Prostate gland (tissue), 2 donors: ENCODE measurements at regions not wholly inside any gene's neighbourhood (a gene's known extent, or its start where the extent isn't known, plus 50 kb on each side); places are given as distances from the start of the nearest gene placed in this dataset.

ENCODE experiments used
- DNase-seq: peaks from one replicate; pipeline ENCODE4 v3.0.0-alpha.2; 2019; ENCODE audit warnings: low spot score
- H3K27ac ChIP-seq, 2 donors: fragments of 200-600 bp; sonication (generic); 2 replicates each; pipeline ENCODE4 v1.5.1; 2017 to 2019
- H3K27me3 ChIP-seq: fragments of 200-600 bp; sonication (generic); replicated peaks from 2 replicates; pipeline ENCODE4 v1.5.1; 2019; ENCODE audit not compliant: insufficient read depth
- H3K36me3 ChIP-seq, 2 donors: fragments of 200-600 bp; sonication (generic); 1 replicate in 1 of 2; 2 replicates in 1 of 2; pipeline versions ENCODE4 v1.5.1 to v1.8.1; 2017 to 2019
- H3K4me1 ChIP-seq: fragments of 200-600 bp; sonication (generic); replicated peaks from 2 replicates; pipeline ENCODE4 v1.5.1; 2019
- H3K4me3 ChIP-seq, 2 donors: fragments of 200-600 bp; sonication (generic); 2 replicates each; pipeline ENCODE4 v1.5.1; 2017 to 2019
- H3K9me3 ChIP-seq: fragments of 200-600 bp; sonication (generic); 2 replicates; pipeline ENCODE4 v1.5.1; 2017
- CTCF ChIP-seq, 4 experiments: fragments of 200-600 bp in 2 of 4; fragments of 450-650 bp in 2 of 4; sonication (generic) in 2 of 4; IDR thresholded peaks; 1 replicate in 3 of 4; 2 replicates in 1 of 4; pipeline ENCODE4 v1.5.1; 2016 to 2019; ENCODE audit warnings: antibody characterized with exemption in 4 of 4, mild to moderate bottlenecking in 2 of 4, moderate library complexity in 2 of 4
- POLR2A ChIP-seq: fragments of 450-650 bp; IDR thresholded peaks from one replicate; pipeline ENCODE4 v1.6.1; 2016; ENCODE audit warnings: antibody characterized with exemption, mild to moderate bottlenecking
- POLR2AphosphoS5 ChIP-seq: sonication (generic); formaldehyde crosslinking; IDR thresholded peaks from one replicate; pipeline ENCODE4 v1.6.1; 2017; ENCODE audit warnings: antibody characterized with exemption
- WGBS: methylation state at CpG from one replicate; pipeline ENCODE4 v1.1.5; 2018; 5-methylcytosine and 5-hydroxymethylcytosine counted together
- intact Hi-C: fragments of 100-400 bp; cut with DNase I; formaldehyde crosslinking; loops from one replicate; pipeline ENCODE4 v1.14.2; 2022

GRCh38 chr1:185426848-185427247 lies 109.8 kb upstream of the IVNS1ABP start:
- no peaks in the 10 kb centered on the region for H3K4me1 ChIP-seq

GRCh38 chr1:185425163-185425562 lies 108.1 kb upstream of the IVNS1ABP start:
- H3K4me3 ChIP-seq, result no peak overlapping the region
- no peaks in the 10 kb centered on the region for H3K4me1 ChIP-seq
- no peak overlapping the region for H3K27ac ChIP-seq
- intact Hi-C loops, result no loop called here
- 95% methylated on average over 3 of the region's 3 CpGs for WGBS
- no peaks in the 10 kb centered on the region for H3K36me3 ChIP-seq
- TF ChIP-seq POLR2A (no peak), CTCF (IDR thresholded peaks at IDR 0.05) (no peak), POLR2AphosphoS5 (no peak)
- no peaks in the 10 kb centered on the region for H3K27me3 ChIP-seq
- no peak for DNase-seq
- H3K9me3 ChIP-seq, result no peaks in the 10 kb centered on the region

More at GRCh38 chr1:185426848-185427247, 109.8 kb upstream of the IVNS1ABP start:
- no peak for DNase-seq
- Histone ChIP-seq H3K9me3 (no peaks in the 10 kb centered on the region), H3K36me3 (no peaks in the 10 kb centered on the region), H3K27ac (no peak overlapping the region), H3K27me3 (no peaks in the 10 kb centered on the region), H3K4me3 (no peak overlapping the region)
- intact Hi-C loops, result no loop called here
- 82% methylated on average over 5 of the region's 5 CpGs for WGBS
- TF ChIP-seq POLR2A (no peak), CTCF (IDR thresholded peaks at IDR 0.05) (no peak), POLR2AphosphoS5 (no peak)

GRCh38 chr1:185421485-185422107 lies 104.6 kb upstream of the IVNS1ABP start:
- H3K4me1 ChIP-seq, result no peaks in the 10 kb centered on the region
- TF ChIP-seq POLR2AphosphoS5, result no peak
- no peak for TF ChIP-seq POLR2A
- TF ChIP-seq CTCF (IDR thresholded peaks at IDR 0.05), result no peak
- intact Hi-C loops, result no loop called here
- no peaks in the 10 kb centered on the region for H3K27me3 ChIP-seq
- no peak overlapping the region for H3K4me3 ChIP-seq
- 70% methylated on average over 3 of the region's 3 CpGs for WGBS
- no peak overlapping the region for H3K27ac ChIP-seq
- no peaks in the 10 kb centered on the region for H3K9me3 ChIP-seq
- no peaks in the 10 kb centered on the region for H3K36me3 ChIP-seq
- no peak for DNase-seq

- Histone ChIP-seq H3K9me3 (no peaks in the 10 kb centered on the region), H3K4me1 (no peaks in the 10 kb centered on the region), H3K36me3 (no peaks in the 10 kb centered on the region), H3K27me3 (no peaks in the 10 kb centered on the region), H3K4me3 (no peak overlapping the region), H3K27ac (no peak overlapping the region)
- no peak for TF ChIP-seq POLR2A
- TF ChIP-seq POLR2AphosphoS5, result no peak
- no peak for TF ChIP-seq CTCF (IDR thresholded peaks at IDR 0.05)
- intact Hi-C loops, result no loop called here
- no peak for DNase-seq
Measured at GRCh38 chr1:185420588-185421081, 103.6 kb upstream of the IVNS1ABP start.

GRCh38 chr1:185419718-185420117 lies 102.7 kb upstream of the IVNS1ABP start:
- no peaks in the 10 kb centered on the region for H3K27me3 ChIP-seq
- H3K27ac ChIP-seq, result no peak overlapping the region
- 79% methylated on average over 3 of the region's 3 CpGs for WGBS
- no peaks in the 10 kb centered on the region for H3K36me3 ChIP-seq
- H3K9me3 ChIP-seq, result no peaks in the 10 kb centered on the region
- DNase-seq, result no peak
- H3K4me1 ChIP-seq, result no peaks in the 10 kb centered on the region
- TF ChIP-seq CTCF (IDR thresholded peaks at IDR 0.05) (no peak), POLR2A (no peak), POLR2AphosphoS5 (no peak)
- intact Hi-C loops, result no loop called here
- H3K4me3 ChIP-seq, result no peak overlapping the region
